NCI-H510A treated with DMSO at 0.1 percent for 48 hours (cell line): ENCODE measurements at regions not wholly inside any gene's neighbourhood (a gene's known extent, or its start where the extent isn't known, plus 50 kb on each side); places are given as distances from the start of the nearest gene placed in this dataset.

Experiments used
- DNase-seq: peaks from one replicate; lab custom pipeline; 2025; lab: John Stamatoyannopoulos, UW

DNA sequence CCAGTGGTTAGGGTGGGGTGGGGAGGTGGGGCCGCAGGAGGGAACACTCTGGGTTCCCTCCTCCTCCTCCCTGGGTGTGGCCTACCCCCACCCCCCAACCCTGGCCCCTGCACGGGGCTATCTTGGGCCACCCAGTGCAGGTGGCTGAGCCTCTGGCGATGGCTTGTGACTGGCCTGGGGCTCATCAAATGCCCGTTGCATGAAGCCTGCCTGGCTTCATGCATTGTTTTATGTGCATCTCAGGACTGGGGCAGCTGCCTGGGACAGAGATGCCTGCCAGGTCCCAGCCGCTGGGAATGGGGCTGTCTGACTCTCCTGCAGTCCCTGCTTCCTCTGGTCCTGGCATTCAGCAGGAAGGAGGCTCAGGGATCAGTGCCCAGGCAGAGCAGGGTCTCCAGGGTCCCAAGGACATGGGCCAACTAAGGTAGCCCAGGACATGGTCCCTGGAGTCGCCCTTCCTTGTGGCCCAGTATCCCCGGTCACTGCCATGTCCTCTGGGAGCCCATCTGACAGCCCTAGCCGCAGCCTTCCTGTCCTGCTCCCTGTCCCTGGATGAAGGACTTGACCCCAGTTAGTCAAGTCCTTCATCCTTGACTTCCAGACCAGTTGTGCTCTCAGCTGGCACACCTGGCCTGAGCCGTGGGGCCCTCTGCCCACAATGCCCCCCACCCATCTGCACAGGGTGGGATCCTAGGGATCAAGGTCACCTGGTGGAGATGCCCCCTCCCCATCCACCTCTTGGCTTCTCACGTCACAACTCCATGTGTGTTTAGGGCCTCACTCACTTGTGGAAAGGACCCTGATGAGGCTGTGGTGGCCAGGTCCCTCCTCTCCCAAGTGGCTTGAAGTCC is 112.1 kb upstream of the FGF3 start:
- no peak for DNase-seq

DNA sequence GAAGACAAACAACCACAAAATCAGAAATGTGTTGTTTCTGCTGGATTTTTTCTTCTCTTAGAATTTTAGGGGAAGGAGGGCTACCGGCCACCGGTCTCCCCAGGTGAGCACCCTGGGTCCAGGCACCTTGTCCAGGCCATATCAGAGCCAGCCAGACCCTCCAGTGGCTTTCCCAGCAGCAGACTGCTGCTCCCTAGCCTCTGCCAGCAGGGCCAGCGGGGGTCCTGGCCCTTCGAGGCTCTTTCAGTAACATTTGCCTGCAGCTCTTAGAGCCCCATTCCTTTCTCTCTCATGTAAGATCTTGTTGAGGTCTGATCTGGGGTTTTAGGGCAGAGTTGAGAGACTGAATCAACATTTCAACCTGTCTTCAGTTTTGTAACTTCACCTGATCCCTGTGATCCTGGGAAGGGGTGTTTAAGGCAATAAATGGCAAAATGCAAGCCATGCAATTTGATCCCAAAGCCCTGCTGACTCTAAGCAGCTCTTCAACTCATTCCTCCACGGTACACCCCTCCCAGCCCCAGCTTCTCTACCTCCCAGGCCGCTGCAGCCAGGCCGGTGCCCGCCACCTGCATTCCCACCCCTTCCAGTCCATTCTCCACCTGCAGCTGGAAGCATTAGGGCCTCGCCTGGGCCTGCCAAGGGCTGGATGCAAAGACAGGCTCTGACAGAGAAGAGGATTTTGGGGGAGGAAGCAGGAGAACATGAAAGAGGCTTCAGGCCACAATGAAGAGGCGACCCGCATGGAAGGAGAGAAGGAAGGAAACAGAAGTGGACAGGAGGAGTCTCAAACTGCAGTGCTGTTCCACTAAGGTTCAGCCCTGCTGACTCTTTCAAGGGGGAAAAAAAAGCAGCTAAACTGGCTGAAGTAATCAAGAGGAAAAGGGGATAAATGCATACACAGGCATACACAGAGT is 113.0 kb upstream of the FGF3 start:
- no peak for DNase-seq

GRCh38 chr11:69934861-69935494 is 115.8 kb upstream of the FGF3 start:
- no peak for DNase-seq

GRCh38 chr11:69935941-69936505 is 116.8 kb upstream of the FGF3 start:
- DNase-seq: no peak

DNA sequence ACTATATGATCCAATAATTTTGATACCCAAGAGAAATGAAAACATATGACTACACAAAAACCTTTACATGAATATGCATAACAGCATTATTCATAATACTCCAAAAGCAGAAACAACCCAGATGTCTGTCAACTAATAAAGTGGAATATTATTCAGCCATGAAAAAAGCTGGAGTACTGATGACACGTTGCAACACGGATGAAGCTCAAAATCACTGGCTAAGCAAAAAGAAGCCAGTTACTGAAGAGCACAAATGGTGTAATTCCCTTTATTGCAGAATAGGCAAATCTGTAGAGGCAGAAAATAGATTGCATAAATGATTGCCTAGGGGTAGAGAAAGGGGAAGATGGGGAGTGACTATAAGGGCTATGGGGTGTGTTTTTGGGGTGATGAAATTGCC is 117.6 kb upstream of the FGF3 start:
- no peak for DNase-seq

DNA sequence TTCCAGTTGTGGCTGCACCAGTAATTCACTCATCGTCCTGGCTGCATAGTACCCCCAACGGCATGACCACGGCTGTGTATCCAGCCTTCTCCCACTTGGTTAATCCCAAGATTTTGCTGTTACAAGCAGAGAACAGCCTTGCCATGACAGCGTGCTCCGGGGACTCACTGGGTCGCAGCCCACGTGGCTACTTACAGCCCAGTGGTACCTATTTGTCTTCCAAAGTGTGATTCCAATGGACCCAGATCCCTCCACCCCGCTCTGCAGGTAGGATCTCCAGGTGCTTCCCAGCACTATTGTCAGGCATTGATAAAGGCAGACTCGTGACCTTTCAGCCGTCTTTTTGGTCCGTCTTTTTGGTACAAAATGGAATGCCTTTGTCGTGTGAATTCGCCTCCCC is 119.0 kb upstream of the FGF3 start:
- DNase-seq: no peak

GRCh38 chr11:69939551-69940245 is 120.5 kb upstream of the FGF3 start:
- no peak for DNase-seq

DNA sequence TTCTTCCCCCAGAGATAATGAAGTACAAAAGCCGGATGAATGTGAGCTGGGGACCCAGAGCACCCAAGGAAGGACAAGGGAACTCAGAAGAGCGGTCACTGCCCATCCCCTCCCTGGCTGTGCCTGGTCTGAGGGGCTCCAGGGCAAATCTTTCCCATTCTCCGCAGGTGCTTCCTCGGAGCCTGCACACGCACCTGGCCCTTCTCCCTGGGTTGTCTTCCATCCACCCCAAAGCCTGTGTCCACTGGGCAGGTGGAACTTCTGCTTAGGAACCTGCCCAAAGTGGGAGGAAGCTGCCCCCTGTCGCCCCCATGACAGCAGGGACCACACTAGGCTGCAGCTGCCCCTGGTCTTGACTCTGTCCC is 121.0 kb upstream of the FGF3 start:
- DNase-seq: no peak

DNA sequence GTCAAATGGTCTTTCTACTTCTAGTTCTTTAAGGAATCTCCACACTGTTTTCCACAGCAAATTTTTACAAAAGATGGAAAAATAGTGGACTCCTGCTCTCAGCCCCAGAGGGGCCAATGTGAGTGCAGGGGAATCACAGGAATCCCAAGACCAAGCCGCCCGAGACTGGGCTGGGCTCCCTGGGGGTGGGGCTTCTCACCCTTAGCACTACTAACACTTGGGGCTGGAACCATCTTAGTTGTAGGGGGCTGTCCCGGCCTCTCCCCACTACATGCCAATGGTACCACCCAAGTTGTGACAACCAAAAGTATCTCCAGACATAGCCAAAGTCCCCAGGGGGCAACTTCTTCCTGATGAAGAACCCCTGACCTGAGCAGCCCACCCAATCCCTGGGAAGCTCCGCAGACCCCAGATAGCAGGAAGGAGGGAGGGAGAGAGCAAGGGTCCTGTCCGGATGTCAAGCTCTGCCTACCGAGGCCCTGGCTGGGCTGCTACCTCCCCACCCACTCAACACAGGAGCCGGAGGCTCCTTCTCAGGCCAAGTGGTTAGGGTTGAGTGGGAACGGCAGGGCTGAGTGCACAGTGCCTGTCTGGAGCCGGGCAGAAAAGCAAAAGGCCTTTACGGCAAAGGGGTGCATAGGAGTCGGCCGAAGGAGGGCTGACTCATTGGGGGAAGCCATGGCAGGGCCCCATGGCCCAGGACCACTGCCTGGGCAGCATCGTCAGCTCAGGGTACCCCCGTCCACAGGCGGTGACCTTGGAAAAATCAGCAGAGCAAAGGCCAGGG is 122.5 kb upstream of the FGF3 start:
- DNase-seq: no peak

DNA sequence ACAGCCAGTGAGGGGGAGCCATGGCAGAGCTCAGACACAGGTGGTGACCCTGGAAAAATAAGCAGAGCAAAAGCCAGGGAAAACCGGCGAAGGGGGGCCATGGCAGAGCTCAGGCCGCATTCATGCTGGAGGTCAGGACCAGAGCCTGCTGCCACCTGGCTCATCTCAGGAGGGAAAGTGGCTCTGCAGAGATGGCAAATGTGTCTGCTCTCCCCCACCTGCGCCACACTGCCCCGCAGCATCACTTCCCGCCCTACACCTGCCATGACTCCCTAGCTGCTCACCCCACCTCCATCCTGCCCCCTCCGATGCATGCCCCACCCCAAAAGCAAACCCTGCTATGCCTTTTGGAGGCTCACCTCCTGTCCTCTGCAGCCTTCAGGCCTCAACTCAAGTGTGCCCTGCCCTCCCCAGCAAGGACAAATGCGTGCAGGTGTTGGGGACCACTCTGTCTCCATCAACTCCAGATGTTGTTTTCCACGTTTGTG is 123.2 kb upstream of the FGF3 start:
- DNase-seq: no peak

DNA sequence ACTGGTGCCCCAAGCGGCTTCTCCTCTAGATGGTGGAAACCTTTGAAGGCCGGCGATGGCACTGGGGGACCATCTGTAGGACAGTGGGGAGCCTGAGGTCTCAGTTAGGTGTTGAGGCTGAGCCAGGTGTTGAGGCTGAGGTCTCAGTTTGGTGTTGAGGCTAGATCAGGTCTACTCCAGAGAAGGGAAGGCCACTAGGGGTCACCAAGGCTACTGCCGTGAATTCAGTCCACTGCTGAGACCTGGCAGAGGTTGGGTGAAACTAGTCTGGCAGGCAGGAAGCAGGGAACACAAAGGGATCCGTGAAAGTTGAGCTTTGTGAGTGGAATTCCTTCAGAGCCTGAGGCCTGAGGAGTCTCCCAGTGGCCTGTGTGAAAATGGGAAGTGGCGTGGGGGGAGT is 123.8 kb upstream of the FGF3 start:
- no peak for DNase-seq

DNA sequence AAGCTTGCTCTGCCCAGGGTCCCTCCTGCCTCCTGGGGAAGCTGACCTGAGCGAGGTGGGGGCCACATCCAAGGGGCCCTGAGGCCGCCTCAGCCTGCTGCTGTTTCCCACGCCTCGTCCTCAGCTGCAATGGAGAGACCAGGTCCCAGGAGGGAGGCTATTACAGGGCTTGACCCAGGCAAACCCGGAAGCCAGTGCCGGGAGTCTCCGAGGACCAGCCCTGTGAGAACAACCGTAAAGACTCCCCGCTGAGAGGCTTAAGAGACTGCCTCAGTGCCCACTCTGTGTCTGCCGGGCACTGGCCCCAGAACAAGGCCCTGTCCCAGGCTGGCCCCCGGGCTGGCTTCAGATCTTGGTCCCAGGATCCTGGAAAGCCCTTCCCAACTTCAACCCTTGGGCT is 124.3 kb upstream of the FGF3 start:
- DNase-seq: no peak

- DNase-seq: no peak
Observed at GRCh38 chr11:69944146-69944795, 125.1 kb upstream of the FGF3 start.

DNA sequence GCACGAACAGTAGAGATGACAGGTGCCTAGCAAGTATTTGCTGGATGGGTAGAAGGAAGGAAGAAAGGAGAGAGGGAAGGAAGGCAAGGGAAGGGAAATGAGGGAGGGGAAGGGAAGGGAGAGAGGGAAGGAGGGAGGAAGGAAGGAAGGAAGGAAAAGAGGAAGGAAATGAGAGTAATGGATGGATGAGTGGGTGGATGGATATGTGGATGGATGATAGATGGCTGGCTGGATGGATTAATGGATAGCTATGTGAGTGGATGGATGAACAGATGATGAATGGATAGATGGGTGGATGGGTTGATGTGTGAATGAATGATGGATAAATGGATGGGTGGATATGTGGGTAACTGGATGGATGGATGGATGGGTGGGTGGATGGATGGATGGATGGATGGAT is 125.9 kb upstream of the FGF3 start:
- no peak for DNase-seq

- no peak for DNase-seq
Observed at GRCh38 chr11:69947059-69947792, 128.0 kb upstream of the FGF3 start.

DNA sequence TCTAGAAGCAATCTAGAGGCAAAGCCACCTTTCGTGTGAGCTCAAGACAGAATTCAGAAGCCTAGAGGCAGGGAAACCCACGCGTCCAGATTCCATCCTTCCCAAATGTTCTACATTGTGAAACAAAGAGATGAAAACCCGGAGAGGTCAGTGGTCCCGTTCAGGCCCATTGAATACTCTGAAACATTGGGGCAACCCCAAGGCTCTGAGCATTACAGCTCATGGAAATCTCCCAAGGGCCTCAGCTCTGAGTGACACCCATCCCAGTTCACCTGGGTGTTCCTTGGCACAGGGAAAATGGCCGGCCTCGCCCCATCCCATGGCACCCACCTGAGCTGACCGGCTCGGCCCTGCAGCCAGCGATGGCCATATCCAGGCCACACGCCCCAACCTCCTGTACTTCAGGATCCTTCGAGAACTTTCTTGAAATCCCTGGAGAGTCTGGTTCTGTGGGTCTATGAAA is 128.6 kb upstream of the FGF3 start:
- DNase-seq: no peak

- DNase-seq: no peak
Observed at GRCh38 chr11:69948256-69949141, 129.3 kb upstream of the FGF3 start.

DNA sequence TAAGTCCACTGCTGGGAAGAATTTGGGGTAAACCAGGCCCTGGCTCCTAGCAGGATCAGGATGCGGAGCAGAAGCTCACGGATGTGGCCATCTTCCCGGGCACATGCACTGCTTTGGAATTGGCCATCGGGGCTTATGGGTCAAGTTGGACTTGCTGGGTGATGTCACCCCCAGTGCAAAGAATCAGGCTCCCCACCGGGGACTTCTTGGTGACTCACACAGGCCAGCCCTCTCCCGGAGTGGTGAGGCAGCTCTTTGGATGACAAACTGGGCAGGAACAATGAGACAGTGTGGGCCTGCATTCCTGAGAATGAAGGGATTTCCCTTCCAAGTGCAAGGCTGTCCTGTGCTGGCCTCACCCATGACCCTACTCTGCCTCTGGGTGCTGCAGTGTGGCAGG is 128.8 kb upstream of the ANO1 start:
- DNase-seq: no peak
